GM23338 (cell line): ENCODE measurements at regions not wholly inside any gene's neighbourhood (a gene's known extent, or its start where the extent isn't known, plus 50 kb on each side); places are given as distances from the start of the nearest gene placed in this dataset.

ENCODE experiments used
- ATAC-seq: fragments of 200-7000 bp; cut with Tn5 transposase; 3 replicates; pipeline ENCODE4 v1.9.1; 2020
- DNase-seq: peaks from one replicate; pipeline ENCODE4 v3.0.0-alpha.2; 2015; ENCODE audit warnings: low spot score
- H2AFZ ChIP-seq: fragments of 200-600 bp; sonication (generic); 2 replicates; pipeline ENCODE4 v1.8.0; 2016; ENCODE audit warnings: antibody characterized with exemption, mild to moderate bottlenecking, moderate library complexity
- H3F3A ChIP-seq: fragments of 200-600 bp; sonication (generic); replicated peaks from 2 replicates; pipeline ENCODE4 v1.8.0; 2017; ENCODE audit warnings: antibody characterized with exemption, mixed run types, low read depth
- H3K27ac ChIP-seq: fragments of 200-600 bp; sonication (generic); 2 replicates; pipeline ENCODE4 v1.6.1; 2016; ENCODE audit warnings: low read depth
- H3K27me3 ChIP-seq: fragments of 200-600 bp; sonication (generic); 2 replicates; pipeline ENCODE4 v1.8.0; 2016; ENCODE audit warnings: mild to moderate bottlenecking, mixed run types, moderate library complexity; ENCODE audit not compliant: insufficient read depth
- H3K36me3 ChIP-seq: fragments of 200-600 bp; sonication (generic); 2 replicates; pipeline ENCODE4 v1.8.0; 2016; ENCODE audit warnings: mild to moderate bottlenecking; ENCODE audit not compliant: insufficient read depth
- H3K4me1 ChIP-seq: fragments of 200-600 bp; sonication (generic); 2 replicates; pipeline ENCODE4 v1.8.0; 2016; ENCODE audit warnings: mild to moderate bottlenecking, moderate library complexity; ENCODE audit not compliant: insufficient read depth
- H3K4me2 ChIP-seq: fragments of 200-600 bp; sonication (generic); 2 replicates; pipeline ENCODE4 v1.7.1; 2017; ENCODE audit warnings: mixed run types
- H3K4me3 ChIP-seq: fragments of 200-600 bp; sonication (generic); 2 replicates; pipeline ENCODE4 v1.6.1; 2016; ENCODE audit warnings: mixed run types
- H3K79me2 ChIP-seq: fragments of 200-600 bp; sonication (generic); replicated peaks from 2 replicates; pipeline ENCODE4 v1.8.0; 2017; ENCODE audit warnings: mild to moderate bottlenecking; ENCODE audit not compliant: insufficient read depth
- H3K9me2 ChIP-seq: fragments of 200-600 bp; sonication (generic); 2 replicates; pipeline ENCODE4 v1.8.0; 2017; ENCODE audit not compliant: insufficient read depth
- H4K20me1 ChIP-seq: fragments of 200-600 bp; sonication (generic); replicated peaks from 2 replicates; pipeline ENCODE4 v1.8.0; 2017; ENCODE audit warnings: mild to moderate bottlenecking; ENCODE audit not compliant: insufficient read depth
- H3K27ac Mint-ChIP-seq: 2 replicates; pipeline ENCODE4 v1.8.0; 2020; ENCODE audit warnings: inconsistent platforms, mild to moderate bottlenecking, moderate library complexity, mixed read lengths
- H3K27me3 Mint-ChIP-seq: 3 replicates; pipeline ENCODE4 v1.8.0; 2022; ENCODE audit warnings: low read depth, mild to moderate bottlenecking, moderate library complexity, mixed read lengths, inconsistent platforms; ENCODE audit not compliant: insufficient read depth, poor library complexity
- H3K36me3 Mint-ChIP-seq: 3 replicates; pipeline ENCODE4 v1.8.0; 2021; ENCODE audit warnings: low read depth, mild to moderate bottlenecking, inconsistent platforms, moderate library complexity, mixed read lengths
- H3K4me1 Mint-ChIP-seq: 3 replicates; pipeline ENCODE4 v1.8.0; 2020; ENCODE audit warnings: mild to moderate bottlenecking, inconsistent platforms, mixed read lengths
- H3K4me3 Mint-ChIP-seq: 3 replicates; pipeline ENCODE4 v1.8.0; 2021; ENCODE audit warnings: moderate library complexity, mild to moderate bottlenecking, inconsistent platforms, mixed read lengths
- H3K9me3 Mint-ChIP-seq: 3 replicates; pipeline ENCODE4 v1.8.0; 2020; ENCODE audit warnings: moderate library complexity, mild to moderate bottlenecking, inconsistent platforms, mixed read lengths
- EZH2phosphoT487 ChIP-seq: fragments of 200-600 bp; sonication (generic); IDR thresholded peaks from one replicate; pipeline ENCODE4 v1.8.1; 2018; ENCODE audit warnings: antibody characterized with exemption; ENCODE audit not compliant: unreplicated experiment
- JUNB ChIP-seq: IDR thresholded peaks from one replicate; pipeline ENCODE4 v1.6.1; 2016; ENCODE audit warnings: antibody characterized with exemption; ENCODE audit not compliant: unreplicated experiment
- NANOG ChIP-seq: IDR thresholded peaks from 2 replicates; pipeline ENCODE4 v1.6.1; 2016; ENCODE audit warnings: antibody characterized with exemption, borderline replicate concordance
- STAT1 ChIP-seq: IDR thresholded peaks from one replicate; pipeline ENCODE4 v1.6.1; 2016; ENCODE audit warnings: antibody characterized with exemption; ENCODE audit not compliant: unreplicated experiment
- ZNF114 ChIP-seq: fragments of 250-450 bp; sonication (Bioruptor Pico); IDR thresholded peaks from 2 replicates; pipeline ENCODE4 v1.5.0; 2020; ENCODE audit warnings: mild to moderate bottlenecking, moderate library complexity
- TF ChIP-seq, protein P1 (sequence below): IDR thresholded peaks from 2 replicates; pipeline ENCODE4 v1.6.1; 2016; ENCODE audit warnings: antibody characterized with exemption
- TF ChIP-seq, protein P2 (sequence below), 2 experiments: fragments of 200-600 bp in 1 of 2; sonication (generic) in 1 of 2; conservative IDR thresholded peaks; 2 replicates each; pipeline versions ENCODE4 v1.5.1 to v1.6.1; 2016 to 2017; ENCODE audit warnings: antibody characterized with exemption in 2 of 2, low read depth in 2 of 2, mild to moderate bottlenecking in 2 of 2, moderate library complexity in 1 of 2
- TF ChIP-seq, protein P3 (sequence below): fragments of 250-450 bp; sonication (Bioruptor Pico); IDR thresholded peaks from 2 replicates; pipeline ENCODE4 v1.5.0; 2020; ENCODE audit warnings: mild to moderate bottlenecking, moderate library complexity

DNA sequence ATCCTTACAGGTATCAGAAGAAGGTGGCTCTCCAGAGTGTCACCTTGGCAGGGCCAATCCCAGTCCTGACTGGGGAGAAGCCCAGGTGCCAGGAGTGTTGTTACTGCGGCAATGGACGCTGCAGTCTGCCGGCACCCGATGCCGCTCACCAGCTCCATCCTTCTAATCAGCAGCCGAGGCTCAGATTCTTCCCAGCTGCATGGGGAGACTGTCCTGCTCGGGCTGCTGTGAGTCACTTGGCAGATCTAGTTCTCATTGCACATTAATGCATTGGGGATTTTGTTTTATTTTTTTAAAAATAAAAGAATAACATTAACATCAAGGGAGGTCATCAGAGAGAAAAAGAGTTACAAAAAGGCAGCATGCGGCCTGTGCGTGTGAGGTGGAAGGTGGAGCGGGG lies 115.8 kb downstream of the MTX3 start:
- H3K4me1 Mint-ChIP-seq: no peaks in the 10 kb centered on the region
- H3K27ac ChIP-seq: no peak overlapping the region
- TF ChIP-seq ZNF114 (CRISPR knock-in tag) (no peak), STAT1 (no peak), NANOG (no peak), JUNB (no peak), EZH2phosphoT487 (no peak)
- TF ChIP-seq, protein P1, sequence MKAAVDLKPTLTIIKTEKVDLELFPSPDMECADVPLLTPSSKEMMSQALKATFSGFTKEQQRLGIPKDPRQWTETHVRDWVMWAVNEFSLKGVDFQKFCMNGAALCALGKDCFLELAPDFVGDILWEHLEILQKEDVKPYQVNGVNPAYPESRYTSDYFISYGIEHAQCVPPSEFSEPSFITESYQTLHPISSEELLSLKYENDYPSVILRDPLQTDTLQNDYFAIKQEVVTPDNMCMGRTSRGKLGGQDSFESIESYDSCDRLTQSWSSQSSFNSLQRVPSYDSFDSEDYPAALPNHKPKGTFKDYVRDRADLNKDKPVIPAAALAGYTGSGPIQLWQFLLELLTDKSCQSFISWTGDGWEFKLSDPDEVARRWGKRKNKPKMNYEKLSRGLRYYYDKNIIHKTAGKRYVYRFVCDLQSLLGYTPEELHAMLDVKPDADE: no peak
- TF ChIP-seq, protein P2, sequence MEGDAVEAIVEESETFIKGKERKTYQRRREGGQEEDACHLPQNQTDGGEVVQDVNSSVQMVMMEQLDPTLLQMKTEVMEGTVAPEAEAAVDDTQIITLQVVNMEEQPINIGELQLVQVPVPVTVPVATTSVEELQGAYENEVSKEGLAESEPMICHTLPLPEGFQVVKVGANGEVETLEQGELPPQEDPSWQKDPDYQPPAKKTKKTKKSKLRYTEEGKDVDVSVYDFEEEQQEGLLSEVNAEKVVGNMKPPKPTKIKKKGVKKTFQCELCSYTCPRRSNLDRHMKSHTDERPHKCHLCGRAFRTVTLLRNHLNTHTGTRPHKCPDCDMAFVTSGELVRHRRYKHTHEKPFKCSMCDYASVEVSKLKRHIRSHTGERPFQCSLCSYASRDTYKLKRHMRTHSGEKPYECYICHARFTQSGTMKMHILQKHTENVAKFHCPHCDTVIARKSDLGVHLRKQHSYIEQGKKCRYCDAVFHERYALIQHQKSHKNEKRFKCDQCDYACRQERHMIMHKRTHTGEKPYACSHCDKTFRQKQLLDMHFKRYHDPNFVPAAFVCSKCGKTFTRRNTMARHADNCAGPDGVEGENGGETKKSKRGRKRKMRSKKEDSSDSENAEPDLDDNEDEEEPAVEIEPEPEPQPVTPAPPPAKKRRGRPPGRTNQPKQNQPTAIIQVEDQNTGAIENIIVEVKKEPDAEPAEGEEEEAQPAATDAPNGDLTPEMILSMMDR (conservative IDR thresholded peaks at IDR 0.05; ENCODE audit: low read depth in 2 of 2): no peak
- TF ChIP-seq, protein P3, sequence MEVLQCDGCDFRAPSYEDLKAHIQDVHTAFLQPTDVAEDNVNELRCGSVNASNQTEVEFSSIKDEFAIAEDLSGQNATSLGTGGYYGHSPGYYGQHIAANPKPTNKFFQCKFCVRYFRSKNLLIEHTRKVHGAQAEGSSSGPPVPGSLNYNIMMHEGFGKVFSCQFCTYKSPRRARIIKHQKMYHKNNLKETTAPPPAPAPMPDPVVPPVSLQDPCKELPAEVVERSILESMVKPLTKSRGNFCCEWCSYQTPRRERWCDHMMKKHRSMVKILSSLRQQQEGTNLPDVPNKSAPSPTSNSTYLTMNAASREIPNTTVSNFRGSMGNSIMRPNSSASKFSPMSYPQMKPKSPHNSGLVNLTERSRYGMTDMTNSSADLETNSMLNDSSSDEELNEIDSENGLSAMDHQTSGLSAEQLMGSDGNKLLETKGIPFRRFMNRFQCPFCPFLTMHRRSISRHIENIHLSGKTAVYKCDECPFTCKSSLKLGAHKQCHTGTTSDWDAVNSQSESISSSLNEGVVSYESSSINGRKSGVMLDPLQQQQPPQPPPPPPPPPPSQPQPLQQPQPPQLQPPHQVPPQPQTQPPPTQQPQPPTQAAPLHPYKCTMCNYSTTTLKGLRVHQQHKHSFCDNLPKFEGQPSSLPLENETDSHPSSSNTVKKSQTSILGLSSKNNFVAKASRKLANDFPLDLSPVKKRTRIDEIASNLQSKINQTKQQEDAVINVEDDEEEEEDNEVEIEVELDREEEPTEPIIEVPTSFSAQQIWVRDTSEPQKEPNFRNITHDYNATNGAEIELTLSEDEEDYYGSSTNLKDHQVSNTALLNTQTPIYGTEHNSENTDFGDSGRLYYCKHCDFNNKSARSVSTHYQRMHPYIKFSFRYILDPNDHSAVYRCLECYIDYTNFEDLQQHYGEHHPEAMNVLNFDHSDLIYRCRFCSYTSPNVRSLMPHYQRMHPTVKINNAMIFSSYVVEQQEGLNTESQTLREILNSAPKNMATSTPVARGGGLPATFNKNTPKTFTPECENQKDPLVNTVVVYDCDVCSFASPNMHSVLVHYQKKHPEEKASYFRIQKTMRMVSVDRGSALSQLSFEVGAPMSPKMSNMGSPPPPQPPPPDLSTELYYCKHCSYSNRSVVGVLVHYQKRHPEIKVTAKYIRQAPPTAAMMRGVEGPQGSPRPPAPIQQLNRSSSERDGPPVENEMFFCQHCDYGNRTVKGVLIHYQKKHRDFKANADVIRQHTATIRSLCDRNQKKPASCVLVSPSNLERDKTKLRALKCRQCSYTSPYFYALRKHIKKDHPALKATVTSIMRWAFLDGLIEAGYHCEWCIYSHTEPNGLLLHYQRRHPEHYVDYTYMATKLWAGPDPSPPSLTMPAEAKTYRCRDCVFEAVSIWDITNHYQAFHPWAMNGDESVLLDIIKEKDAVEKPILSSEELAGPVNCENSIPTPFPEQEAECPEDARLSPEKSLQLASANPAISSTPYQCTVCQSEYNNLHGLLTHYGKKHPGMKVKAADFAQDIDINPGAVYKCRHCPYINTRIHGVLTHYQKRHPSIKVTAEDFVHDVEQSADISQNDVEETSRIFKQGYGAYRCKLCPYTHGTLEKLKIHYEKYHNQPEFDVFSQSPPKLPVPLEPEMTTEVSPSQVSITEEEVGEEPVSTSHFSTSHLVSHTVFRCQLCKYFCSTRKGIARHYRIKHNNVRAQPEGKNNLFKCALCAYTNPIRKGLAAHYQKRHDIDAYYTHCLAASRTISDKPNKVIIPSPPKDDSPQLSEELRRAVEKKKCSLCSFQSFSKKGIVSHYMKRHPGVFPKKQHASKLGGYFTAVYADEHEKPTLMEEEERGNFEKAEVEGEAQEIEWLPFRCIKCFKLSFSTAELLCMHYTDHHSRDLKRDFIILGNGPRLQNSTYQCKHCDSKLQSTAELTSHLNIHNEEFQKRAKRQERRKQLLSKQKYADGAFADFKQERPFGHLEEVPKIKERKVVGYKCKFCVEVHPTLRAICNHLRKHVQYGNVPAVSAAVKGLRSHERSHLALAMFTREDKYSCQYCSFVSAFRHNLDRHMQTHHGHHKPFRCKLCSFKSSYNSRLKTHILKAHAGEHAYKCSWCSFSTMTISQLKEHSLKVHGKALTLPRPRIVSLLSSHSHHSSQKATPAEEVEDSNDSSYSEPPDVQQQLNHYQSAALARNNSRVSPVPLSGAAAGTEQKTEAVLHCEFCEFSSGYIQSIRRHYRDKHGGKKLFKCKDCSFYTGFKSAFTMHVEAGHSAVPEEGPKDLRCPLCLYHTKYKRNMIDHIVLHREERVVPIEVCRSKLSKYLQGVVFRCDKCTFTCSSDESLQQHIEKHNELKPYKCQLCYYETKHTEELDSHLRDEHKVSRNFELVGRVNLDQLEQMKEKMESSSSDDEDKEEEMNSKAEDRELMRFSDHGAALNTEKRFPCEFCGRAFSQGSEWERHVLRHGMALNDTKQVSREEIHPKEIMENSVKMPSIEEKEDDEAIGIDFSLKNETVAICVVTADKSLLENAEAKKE: no peak
- no peaks in the 10 kb centered on the region for H3F3A ChIP-seq
- no peaks in the 10 kb centered on the region for H3K36me3 ChIP-seq
- no peak overlapping the region for H3K4me3 ChIP-seq
- H2AFZ ChIP-seq: peak overlapping the region; percentile 63; the same call in 1 of the 2 replicates
- ATAC-seq (no peak), DNase-seq (no peak)
- no peak overlapping the region for H3K4me2 ChIP-seq
- no peaks in the 10 kb centered on the region for H3K79me2 ChIP-seq
- no peaks in the 10 kb centered on the region for H3K9me3 Mint-ChIP-seq
- peaks cover 2% of the 10 kb centered on the region for H3K27me3 Mint-ChIP-seq
- no peaks in the 10 kb centered on the region for H4K20me1 ChIP-seq
- no peak overlapping the region for H3K4me3 Mint-ChIP-seq
- no peak overlapping the region for H3K27ac Mint-ChIP-seq
- H3K9me2 ChIP-seq: no peaks in the 10 kb centered on the region
- H3K27me3 ChIP-seq: no peaks in the 10 kb centered on the region
- no peaks in the 10 kb centered on the region for H3K4me1 ChIP-seq
- no peaks in the 10 kb centered on the region for H3K36me3 Mint-ChIP-seq
